ENCODE measurements at regions not wholly inside any gene's neighbourhood (a gene's known extent, or its start where the extent isn't known, plus 50 kb on each side); places are given as distances from the start of the nearest gene placed in this dataset.
"Not testable (repeated sequence)": the region's sequence is repeated elsewhere in the genome, so short reads cannot be mapped to it uniquely, and the experiment has no call there.

- no peak for DNase-seq (ENCODE audit: extremely low read depth, low read depth)
- no peak for TF ChIP-seq CTCF (IDR thresholded peaks at IDR 0.05; ENCODE audit: low read depth, low read length, missing control alignments)
- H3K4me3 ChIP-seq (replicated peaks; ENCODE audit: low read depth, low read length), result no peak overlapping the region
Measured at GRCh38 chr3:190182418-190183043, 61.8 kb upstream of the P3H2 start.

- no peak for TF ChIP-seq CTCF (IDR thresholded peaks at IDR 0.05; ENCODE audit: low read depth, low read length, missing control alignments)
- no peak overlapping the region for H3K4me3 ChIP-seq (replicated peaks; ENCODE audit: low read depth, low read length)
- DNase-seq (ENCODE audit: extremely low read depth, low read depth), result no peak
Measured at GRCh38 chr3:190180268-190180667, 59.6 kb upstream of the P3H2 start.

GRCh38 chr3:190178779-190179178 is 58.1 kb upstream of the P3H2 start:
- no peak for TF ChIP-seq CTCF (IDR thresholded peaks at IDR 0.05; ENCODE audit: low read depth, low read length, missing control alignments)
- DNase-seq (ENCODE audit: extremely low read depth, low read depth), result no peak
- no peak overlapping the region for H3K4me3 ChIP-seq (replicated peaks; ENCODE audit: low read depth, low read length)

- H3K4me3 ChIP-seq (replicated peaks; ENCODE audit: low read depth, low read length); DNase-seq (ENCODE audit: extremely low read depth, low read depth): not testable (repeated sequence)
Measured at GRCh38 chr3:190176933-190177525, 56.3 kb upstream of the P3H2 start.

GRCh38 chr3:190176106-190176505 is 55.4 kb upstream of the P3H2 start:
- H3K4me3 ChIP-seq (replicated peaks; ENCODE audit: low read depth, low read length); DNase-seq (ENCODE audit: extremely low read depth, low read depth): not testable (repeated sequence)

- no peak overlapping the region for H3K4me3 ChIP-seq (replicated peaks; ENCODE audit: low read depth, low read length)
- no peak for TF ChIP-seq CTCF (IDR thresholded peaks at IDR 0.05; ENCODE audit: low read depth, low read length, missing control alignments)
- DNase-seq (ENCODE audit: extremely low read depth, low read depth), result no peak
Measured at GRCh38 chr3:190175490-190175889, 54.8 kb upstream of the P3H2 start.

- H3K4me3 ChIP-seq (replicated peaks; ENCODE audit: low read depth, low read length), result no peak overlapping the region
- no peak for TF ChIP-seq CTCF (IDR thresholded peaks at IDR 0.05; ENCODE audit: low read depth, low read length, missing control alignments)
- DNase-seq (ENCODE audit: extremely low read depth, low read depth), result no peak
Measured at GRCh38 chr3:190174471-190174870, 53.8 kb upstream of the P3H2 start.

- no peak for TF ChIP-seq CTCF (IDR thresholded peaks at IDR 0.05; ENCODE audit: low read depth, low read length, missing control alignments)
- no peak for DNase-seq (ENCODE audit: extremely low read depth, low read depth)
- no peak overlapping the region for H3K4me3 ChIP-seq (replicated peaks; ENCODE audit: low read depth, low read length)
Measured at GRCh38 chr3:190173426-190173825, 52.7 kb upstream of the P3H2 start.
